ENCODE measurements at regions not wholly inside any gene's neighbourhood (a gene's known extent, or its start where the extent isn't known, plus 50 kb on each side); places are given as distances from the start of the nearest gene placed in this dataset.

GRCh38 chr11:93936460-93936859 is 84.7 kb upstream of the HEPHL1 start:
- Histone ChIP-seq H3K9me3 (replicated peaks in 1 of 3) (no peaks in the 10 kb centered on the region), H3K27me3 (peaks cover 8% of the 10 kb centered on the region), H3K4me1 (replicated peaks in 1 of 2) (no peaks in the 10 kb centered on the region), H3K36me3 (replicated peaks in 1 of 2) (no peaks in the 10 kb centered on the region), H3K4me3 (no peak overlapping the region), H3K27ac (no peak overlapping the region)
- no peak for DNase-seq
- WGBS, 4 donors, result 44 to 53% (median 48%) methylated on average over 3 of the region's 3 CpGs
- intact Hi-C loops (cut with DNase I), result no loop called here
- TF ChIP-seq CTCF (IDR thresholded peaks at IDR 0.05) (no peak), POLR2A (IDR thresholded peaks at IDR 0.05) (no peak)

GRCh38 chr11:93939084-93939760 is 81.9 kb upstream of the HEPHL1 start:
- WGBS, 4 donors, result 59 to 69% (median 62%) methylated on average over 5 of the region's 5 CpGs
- Histone ChIP-seq H3K27ac (no peak overlapping the region), H3K36me3 (replicated peaks in 1 of 2) (no peaks in the 10 kb centered on the region), H3K4me1 (replicated peaks in 1 of 2) (no peaks in the 10 kb centered on the region), H3K9me3 (replicated peaks in 1 of 3) (no peaks in the 10 kb centered on the region), H3K4me3 (no peak overlapping the region), H3K27me3 (peaks cover 7% of the 10 kb centered on the region)
- DNase-seq, result no peak
- intact Hi-C loops (cut with DNase I), result no loop called here
- TF ChIP-seq POLR2A (IDR thresholded peaks at IDR 0.05) (no peak), CTCF (IDR thresholded peaks at IDR 0.05) (no peak)

GRCh38 chr11:93940395-93940794 is 80.8 kb upstream of the HEPHL1 start:
- H3K9me3 ChIP-seq (replicated peaks in 1 of 3), result no peaks in the 10 kb centered on the region
- H3K27me3 ChIP-seq, result peaks cover 7% of the 10 kb centered on the region
- no peaks in the 10 kb centered on the region for H3K36me3 ChIP-seq (replicated peaks in 1 of 2)
- TF ChIP-seq CTCF (IDR thresholded peaks at IDR 0.05), result no peak
- no peak for TF ChIP-seq POLR2A (IDR thresholded peaks at IDR 0.05)
- no peak for DNase-seq
- intact Hi-C loops (cut with DNase I), result no loop called here
- H3K4me3 ChIP-seq, result no peak overlapping the region
- H3K27ac ChIP-seq, result no peak overlapping the region
- 86 to 97% (median 94%) methylated on average over 2 of the region's 2 CpGs for WGBS, 4 donors
- no peaks in the 10 kb centered on the region for H3K4me1 ChIP-seq (replicated peaks in 1 of 2)

- intact Hi-C loops (cut with DNase I), result no loop called here
Observed at GRCh38 chr11:93942176-93942575, 79.0 kb upstream of the HEPHL1 start.

More at GRCh38 chr11:93942176-93942575, 79.0 kb upstream of the HEPHL1 start:
- Histone ChIP-seq H3K4me1 (replicated peaks in 1 of 2) (no peaks in the 10 kb centered on the region), H3K4me3 (no peak overlapping the region), H3K9me3 (replicated peaks in 1 of 3) (no peaks in the 10 kb centered on the region), H3K27ac (no peak overlapping the region), H3K36me3 (replicated peaks in 1 of 2) (no peaks in the 10 kb centered on the region), H3K27me3 (no peaks in the 10 kb centered on the region)
- TF ChIP-seq POLR2A (IDR thresholded peaks at IDR 0.05) (no peak), CTCF (IDR thresholded peaks at IDR 0.05) (no peak)
- 33 to 37% (median 33%) methylated on average over 2 of the region's 2 CpGs for WGBS, 4 donors
- DNase-seq, result no peak

All from adrenal gland (tissue), 9 donors.